Skeletal muscle satellite cell (primary cell): ENCODE measurements at regions not wholly inside any gene's neighbourhood (a gene's known extent, or its start where the extent isn't known, plus 50 kb on each side); places are given as distances from the start of the nearest gene placed in this dataset.

ENCODE experiments used
- H3K27me3 ChIP-seq: 2 replicates; pipeline ENCODE4 v1.7.0; 2013; ENCODE audit warnings: low read length; ENCODE audit not compliant: control insufficient read depth, insufficient read depth
- H3K36me3 ChIP-seq: 2 replicates; pipeline ENCODE4 v1.7.0; 2013; ENCODE audit warnings: mild to moderate bottlenecking, control low read depth, low read length; ENCODE audit not compliant: insufficient read depth
- H3K4me1 ChIP-seq: 2 replicates; pipeline ENCODE4 v1.7.0; 2013; ENCODE audit warnings: low read length; ENCODE audit not compliant: control insufficient read depth, insufficient read depth
- H3K4me2 ChIP-seq: 2 replicates; pipeline ENCODE4 v1.7.0; 2013; ENCODE audit warnings: mild to moderate bottlenecking, low read length
- H3K4me3 ChIP-seq: 2 replicates; pipeline ENCODE4 v1.7.0; 2013; ENCODE audit warnings: low read length
- H3K9ac ChIP-seq: 2 replicates; pipeline ENCODE4 v1.7.0; 2013; ENCODE audit warnings: mild to moderate bottlenecking, low read depth, low read length, moderate library complexity
- H3K9me3 ChIP-seq: replicated peaks from 2 replicates; pipeline ENCODE4 v1.7.0; 2013; ENCODE audit warnings: mild to moderate bottlenecking, control low read depth, low read length

GRCh38 chr21:16046656-16047330, 317.0 kb downstream of the USP25 start:
- H3K4me3 ChIP-seq, result no peak overlapping the region

GRCh38 chr21:16047904-16048303, 318.1 kb downstream of the USP25 start:
- H3K27me3 ChIP-seq, result no peaks in the 10 kb centered on the region
- no peak overlapping the region for H3K4me3 ChIP-seq
- no peaks in the 10 kb centered on the region for H3K36me3 ChIP-seq
- H3K4me1 ChIP-seq, result peaks cover 4% of the 10 kb centered on the region
- no peak overlapping the region for H3K9ac ChIP-seq
- no peaks in the 10 kb centered on the region for H3K9me3 ChIP-seq
- H3K4me2 ChIP-seq, result no peak overlapping the region

More at GRCh38 chr21:16046656-16047330, 317.0 kb downstream of the USP25 start:
- no peak overlapping the region for H3K9ac ChIP-seq
- H3K36me3 ChIP-seq, result no peaks in the 10 kb centered on the region
- H3K27me3 ChIP-seq, result no peaks in the 10 kb centered on the region
- no peaks in the 10 kb centered on the region for H3K9me3 ChIP-seq
- peaks cover 4% of the 10 kb centered on the region for H3K4me1 ChIP-seq
- peak overlapping the region; percentile 37 for H3K4me2 ChIP-seq

- Histone ChIP-seq H3K4me1 (no peaks in the 10 kb centered on the region), H3K9ac (no peak overlapping the region), H3K27me3 (no peaks in the 10 kb centered on the region), H3K4me2 (no peak overlapping the region), H3K36me3 (no peaks in the 10 kb centered on the region), H3K4me3 (no peak overlapping the region), H3K9me3 (no peaks in the 10 kb centered on the region)
These were observed 325.2 kb downstream of the USP25 start for GRCh38 chr21:16055014-16055413.

DNA sequence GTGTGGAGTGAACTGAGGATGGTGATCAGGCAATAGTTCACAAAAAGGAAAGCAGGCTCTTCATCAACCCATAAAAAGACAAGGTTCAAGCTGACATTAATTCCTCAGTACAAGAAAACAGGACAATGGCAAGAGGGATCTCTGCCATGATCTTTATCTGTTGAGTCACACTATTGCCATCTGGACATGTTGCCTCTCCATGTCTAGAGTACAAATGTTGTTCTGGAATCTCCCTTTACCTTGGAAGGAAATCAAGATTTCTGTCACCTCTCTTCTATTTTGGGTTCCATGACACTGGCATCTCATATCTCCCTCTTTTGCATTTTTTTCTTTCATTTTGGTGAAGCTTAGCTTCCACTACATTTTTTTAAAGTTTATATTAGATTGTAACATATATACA, 329.1 kb downstream of the USP25 start:
- no peak overlapping the region for H3K4me3 ChIP-seq
- H3K4me2 ChIP-seq, result no peak overlapping the region
- H3K9me3 ChIP-seq, result no peaks in the 10 kb centered on the region
- no peaks in the 10 kb centered on the region for H3K36me3 ChIP-seq
- H3K27me3 ChIP-seq, result no peaks in the 10 kb centered on the region
- no peak overlapping the region for H3K9ac ChIP-seq
- H3K4me1 ChIP-seq, result no peaks in the 10 kb centered on the region

- H3K4me2 ChIP-seq, result no peak overlapping the region
- no peaks in the 10 kb centered on the region for H3K36me3 ChIP-seq
- H3K27me3 ChIP-seq, result no peaks in the 10 kb centered on the region
- no peaks in the 10 kb centered on the region for H3K9me3 ChIP-seq
- no peaks in the 10 kb centered on the region for H3K4me1 ChIP-seq
- no peak overlapping the region for H3K4me3 ChIP-seq
- no peak overlapping the region for H3K9ac ChIP-seq
These were observed 330.2 kb downstream of the USP25 start for GRCh38 chr21:16059981-16060380.

GRCh38 chr21:16061194-16061593, 331.4 kb downstream of the USP25 start:
- Histone ChIP-seq H3K4me3 (no peak overlapping the region), H3K27me3 (no peaks in the 10 kb centered on the region), H3K4me1 (no peaks in the 10 kb centered on the region), H3K36me3 (no peaks in the 10 kb centered on the region), H3K9ac (no peak overlapping the region), H3K4me2 (no peak overlapping the region), H3K9me3 (no peaks in the 10 kb centered on the region)

GRCh38 chr21:16069178-16070112, 339.7 kb downstream of the USP25 start:
- no peak overlapping the region for H3K4me3 ChIP-seq

DNA sequence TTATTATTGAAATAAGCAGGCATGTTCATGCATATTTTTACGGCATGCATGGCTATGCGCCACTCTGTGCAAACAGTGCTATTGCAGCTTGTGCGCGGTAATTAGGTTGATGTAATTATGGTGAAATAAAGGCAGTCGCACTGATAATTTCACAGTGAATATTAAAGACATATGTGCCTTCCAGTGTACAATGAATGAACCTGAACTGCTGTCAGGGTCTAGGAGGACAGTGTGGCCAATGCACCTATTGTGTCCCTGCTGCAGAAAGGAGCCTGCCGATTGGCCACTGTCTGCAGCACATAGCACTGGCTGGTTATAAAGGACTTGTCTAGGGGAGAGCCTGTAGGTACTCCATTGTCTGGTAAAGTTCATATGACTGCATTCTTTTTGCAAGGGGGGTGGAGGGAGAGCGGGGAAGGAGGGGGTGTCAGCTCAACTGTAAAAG, 340.4 kb downstream of the USP25 start:
- H3K27me3 ChIP-seq, result no peaks in the 10 kb centered on the region
- no peak overlapping the region for H3K9ac ChIP-seq
- H3K36me3 ChIP-seq, result no peaks in the 10 kb centered on the region
- peaks cover 27% of the 10 kb centered on the region for H3K4me1 ChIP-seq
- peak overlapping the region; percentile 61 for H3K4me3 ChIP-seq
- H3K4me2 ChIP-seq, result peak overlapping the region; percentile 64
- H3K9me3 ChIP-seq, result no peaks in the 10 kb centered on the region

More at GRCh38 chr21:16069178-16070112, 339.7 kb downstream of the USP25 start:
- Histone ChIP-seq H3K9ac (no peak overlapping the region), H3K4me1 (peaks cover 27% of the 10 kb centered on the region), H3K4me2 (no peak overlapping the region), H3K27me3 (no peaks in the 10 kb centered on the region), H3K9me3 (no peaks in the 10 kb centered on the region), H3K36me3 (no peaks in the 10 kb centered on the region)

DNA sequence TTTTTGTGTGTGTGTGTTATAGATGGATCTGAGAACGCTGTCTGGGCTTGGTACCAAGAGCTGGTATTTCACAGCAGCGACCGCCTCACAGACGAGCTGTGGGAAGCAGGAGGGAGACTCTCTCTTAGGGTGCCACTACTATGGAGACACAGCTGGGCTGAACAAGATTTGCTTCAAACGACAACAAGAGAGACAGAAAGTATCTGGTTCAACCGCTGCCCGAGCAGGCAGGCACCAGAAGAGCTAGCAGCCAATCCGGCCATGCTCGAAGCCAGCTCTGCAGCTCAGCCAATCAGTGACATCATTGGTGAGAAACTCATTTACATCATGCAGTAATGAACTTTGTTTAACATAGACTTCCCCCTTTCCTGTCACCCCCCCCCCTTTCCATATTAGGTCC, 341.3 kb downstream of the USP25 start:
- Histone ChIP-seq H3K4me3 (peak overlapping the region; percentile 61), H3K9me3 (no peaks in the 10 kb centered on the region), H3K27me3 (no peaks in the 10 kb centered on the region), H3K4me2 (peak overlapping the region; percentile 64), H3K4me1 (peaks cover 27% of the 10 kb centered on the region), H3K36me3 (no peaks in the 10 kb centered on the region), H3K9ac (peak overlapping the region; percentile 22)

- no peak overlapping the region for H3K4me3 ChIP-seq
- no peaks in the 10 kb centered on the region for H3K27me3 ChIP-seq
- no peak overlapping the region for H3K9ac ChIP-seq
- peaks cover 27% of the 10 kb centered on the region for H3K4me1 ChIP-seq
- H3K36me3 ChIP-seq, result no peaks in the 10 kb centered on the region
- H3K4me2 ChIP-seq, result no peak overlapping the region
- no peaks in the 10 kb centered on the region for H3K9me3 ChIP-seq
These were observed 342.0 kb downstream of the USP25 start for GRCh38 chr21:16071761-16072160.

GRCh38 chr21:16072221-16072620, 342.4 kb downstream of the USP25 start:
- Histone ChIP-seq H3K36me3 (no peaks in the 10 kb centered on the region), H3K9ac (no peak overlapping the region), H3K27me3 (no peaks in the 10 kb centered on the region), H3K4me3 (no peak overlapping the region), H3K4me1 (peaks cover 27% of the 10 kb centered on the region), H3K4me2 (peak overlapping the region; percentile 51), H3K9me3 (no peaks in the 10 kb centered on the region)
